Progenitor cell of endocrine pancreas (in vitro differentiated cells): ENCODE measurements at regions not wholly inside any gene's neighbourhood (a gene's known extent, or its start where the extent isn't known, plus 50 kb on each side); places are given as distances from the start of the nearest gene placed in this dataset.

ENCODE experiments used
- DNase-seq: peaks from one replicate; pipeline ENCODE4 v3.0.0; 2021; ENCODE audit warnings: low spot score; ENCODE audit not compliant: unreplicated experiment
- H3K27ac Mint-ChIP-seq: 2 replicates; pipeline ENCODE4 v1.8.0; 2021; ENCODE audit warnings: mild to moderate bottlenecking, moderate library complexity, mixed read lengths
- H3K27me3 Mint-ChIP-seq: 2 replicates; pipeline ENCODE4 v1.8.0; 2021; ENCODE audit warnings: mixed read lengths
- H3K36me3 Mint-ChIP-seq: 2 replicates; pipeline ENCODE4 v1.8.0; 2022; ENCODE audit warnings: mixed read lengths; ENCODE audit not compliant: insufficient read depth
- H3K4me1 Mint-ChIP-seq: 2 replicates; pipeline ENCODE4 v1.8.0; 2021; ENCODE audit warnings: low read depth, mixed read lengths
- H3K4me3 Mint-ChIP-seq: 2 replicates; pipeline ENCODE4 v1.8.0; 2021; ENCODE audit warnings: low read depth, mild to moderate bottlenecking, moderate library complexity, mixed read lengths
- H3K9me3 Mint-ChIP-seq: 2 replicates; pipeline ENCODE4 v1.8.0; 2021; ENCODE audit warnings: low read depth, mixed read lengths
- CTCF ChIP-seq: fragments of 200-600 bp; sonication (generic); IDR thresholded peaks from one replicate; pipeline ENCODE4 v1.5.0; 2021; ENCODE audit warnings: antibody characterized with exemption, mild to moderate bottlenecking; ENCODE audit not compliant: unreplicated experiment

GRCh38 chr12:58395056-58395455, 453.7 kb downstream of the ATP23 start:
- no peaks in the 10 kb centered on the region for H3K36me3 Mint-ChIP-seq
- no peak for DNase-seq
- H3K9me3 Mint-ChIP-seq: peaks cover 8% of the 10 kb centered on the region
- no peaks in the 10 kb centered on the region for H3K27me3 Mint-ChIP-seq
- TF ChIP-seq CTCF: no peak
- no peak overlapping the region for H3K4me3 Mint-ChIP-seq
- H3K27ac Mint-ChIP-seq: no peak overlapping the region
- H3K4me1 Mint-ChIP-seq: peaks cover 2% of the 10 kb centered on the region

- TF ChIP-seq CTCF: no peak
- H3K4me1 Mint-ChIP-seq: no peaks in the 10 kb centered on the region
- no peaks in the 10 kb centered on the region for H3K27me3 Mint-ChIP-seq
- H3K36me3 Mint-ChIP-seq: no peaks in the 10 kb centered on the region
- no peak overlapping the region for H3K27ac Mint-ChIP-seq
- no peak overlapping the region for H3K4me3 Mint-ChIP-seq
- no peak for DNase-seq
- H3K9me3 Mint-ChIP-seq: peaks cover 8% of the 10 kb centered on the region
These were observed 454.1 kb downstream of the ATP23 start for GRCh38 chr12:58395470-58395869.

GRCh38 chr12:58396239-58396638, 454.9 kb downstream of the ATP23 start:
- no peaks in the 10 kb centered on the region for H3K27me3 Mint-ChIP-seq
- no peaks in the 10 kb centered on the region for H3K4me1 Mint-ChIP-seq
- DNase-seq: no peak
- H3K27ac Mint-ChIP-seq: no peak overlapping the region
- no peak for TF ChIP-seq CTCF
- peaks cover 8% of the 10 kb centered on the region for H3K9me3 Mint-ChIP-seq
- no peaks in the 10 kb centered on the region for H3K36me3 Mint-ChIP-seq
- H3K4me3 Mint-ChIP-seq: no peak overlapping the region

GRCh38 chr12:58405363-58405762, 464.0 kb downstream of the ATP23 start:
- no peak overlapping the region for H3K4me3 Mint-ChIP-seq
- H3K27me3 Mint-ChIP-seq: no peaks in the 10 kb centered on the region
- DNase-seq: no peak
- no peak overlapping the region for H3K27ac Mint-ChIP-seq
- H3K4me1 Mint-ChIP-seq: no peaks in the 10 kb centered on the region
- no peaks in the 10 kb centered on the region for H3K36me3 Mint-ChIP-seq
- peaks cover 3% of the 10 kb centered on the region for H3K9me3 Mint-ChIP-seq
- no peak for TF ChIP-seq CTCF

- Mint-ChIP-seq H3K36me3 (no peaks in the 10 kb centered on the region), H3K27ac (no peak overlapping the region), H3K4me1 (peaks cover 19% of the 10 kb centered on the region), H3K27me3 (no peaks in the 10 kb centered on the region), H3K9me3 (peaks cover 3% of the 10 kb centered on the region), H3K4me3 (no peak overlapping the region)
- no peak for DNase-seq
- no peak for TF ChIP-seq CTCF
These were observed 467.1 kb downstream of the ATP23 start for GRCh38 chr12:58408516-58408915.
